HEK293 (cell line): ENCODE measurements at regions not wholly inside any gene's neighbourhood (a gene's known extent, or its start where the extent isn't known, plus 50 kb on each side); places are given as distances from the start of the nearest gene placed in this dataset.

Experiments
- BCL11A ChIP-seq: fragments of 450-650 bp; formaldehyde crosslinking; IDR thresholded peaks from 2 replicates; pipeline ENCODE4 v1.5.1; 2016; ENCODE audit warnings: low read depth, missing biosample characterization, missing genetic modification characterization
- FEZF1 ChIP-seq: fragments of 450-650 bp; formaldehyde crosslinking; IDR thresholded peaks from 2 replicates; pipeline ENCODE4 v1.5.1; 2016; ENCODE audit warnings: missing biosample characterization, missing genetic modification characterization
- GLIS1 ChIP-seq: fragments of 450-650 bp; formaldehyde crosslinking; IDR thresholded peaks from 2 replicates; pipeline ENCODE4 v1.5.1; 2016; ENCODE audit warnings: missing biosample characterization, missing genetic modification characterization
- HOXC10 ChIP-seq: sonication (generic); formaldehyde crosslinking; IDR thresholded peaks from 2 replicates; pipeline ENCODE4 v1.8.1; 2023; ENCODE audit warnings: mild to moderate bottlenecking, missing genetic modification reagents
- MZF1 ChIP-seq: fragments of 450-650 bp; formaldehyde crosslinking; IDR thresholded peaks from 2 replicates; pipeline ENCODE4 v1.5.1; 2017; ENCODE audit warnings: missing biosample characterization, missing genetic modification characterization, borderline replicate concordance
- OSR2 ChIP-seq: fragments of 450-650 bp; formaldehyde crosslinking; IDR thresholded peaks from 2 replicates; pipeline ENCODE4 v1.5.1; 2016; ENCODE audit warnings: missing biosample characterization, missing genetic modification characterization
- OVOL3 ChIP-seq: fragments of 450-650 bp; formaldehyde crosslinking; IDR thresholded peaks from 2 replicates; pipeline ENCODE4 v1.5.1; 2016; ENCODE audit warnings: missing biosample characterization, missing genetic modification characterization
- TRIM28 ChIP-seq: IDR thresholded peaks from 2 replicates; pipeline ENCODE4 v1.6.1; 2011; ENCODE audit warnings: low read length, control low read depth, borderline replicate concordance
- ZBTB17 ChIP-seq: fragments of 450-650 bp; formaldehyde crosslinking; IDR thresholded peaks from 2 replicates; pipeline ENCODE4 v1.5.1; 2016; ENCODE audit warnings: missing biosample characterization, missing genetic modification characterization
- ZFP41 ChIP-seq: fragments of 450-650 bp; formaldehyde crosslinking; IDR thresholded peaks from 2 replicates; pipeline ENCODE4 v1.5.1; 2016; ENCODE audit warnings: missing biosample characterization, missing genetic modification characterization, borderline replicate concordance
- ZNF121 ChIP-seq: fragments of 450-650 bp; formaldehyde crosslinking; IDR thresholded peaks from 2 replicates; pipeline ENCODE4 v1.5.1; 2016; ENCODE audit warnings: missing biosample characterization, missing genetic modification characterization
- ZNF140 ChIP-seq: fragments of 450-650 bp; formaldehyde crosslinking; IDR thresholded peaks from 2 replicates; pipeline ENCODE4 v1.5.1; 2016; ENCODE audit warnings: missing biosample characterization, missing genetic modification characterization
- ZNF324 ChIP-seq: fragments of 450-650 bp; formaldehyde crosslinking; IDR thresholded peaks from 2 replicates; pipeline ENCODE4 v1.5.1; 2016; ENCODE audit warnings: missing biosample characterization, missing genetic modification characterization
- ZNF350 ChIP-seq: fragments of 450-650 bp; formaldehyde crosslinking; IDR thresholded peaks from 2 replicates; pipeline ENCODE4 v1.5.0; 2017; ENCODE audit warnings: missing biosample characterization, mild to moderate bottlenecking, missing genetic modification characterization
- ZNF433 ChIP-seq: fragments of 450-650 bp; formaldehyde crosslinking; IDR thresholded peaks from 2 replicates; pipeline ENCODE4 v1.5.1; 2016; ENCODE audit warnings: missing biosample characterization, missing genetic modification characterization, low read depth
- ZNF530 ChIP-seq: fragments of 450-650 bp; formaldehyde crosslinking; IDR thresholded peaks from 2 replicates; pipeline ENCODE4 v1.5.1; 2016; ENCODE audit warnings: low read depth, missing biosample characterization, missing genetic modification characterization
- ZNF560 ChIP-seq: fragments of 450-650 bp; formaldehyde crosslinking; IDR thresholded peaks from 2 replicates; pipeline ENCODE4 v1.5.1; 2017; ENCODE audit warnings: missing biosample characterization, missing genetic modification characterization, borderline replicate concordance
- ZNF623 ChIP-seq: fragments of 450-650 bp; formaldehyde crosslinking; IDR thresholded peaks from 2 replicates; pipeline ENCODE4 v1.5.1; 2016; ENCODE audit warnings: missing biosample characterization, missing genetic modification characterization
- TF ChIP-seq, protein P1 (sequence below): fragments of 450-650 bp; formaldehyde crosslinking; conservative IDR thresholded peaks from 2 replicates; pipeline ENCODE4 v1.5.1; 2016; ENCODE audit warnings: low read depth, missing biosample characterization, missing genetic modification characterization
- TF ChIP-seq, protein P2 (sequence below): fragments of 450-650 bp; formaldehyde crosslinking; conservative IDR thresholded peaks from 2 replicates; pipeline ENCODE4 v1.5.1; 2016; ENCODE audit warnings: low read depth, missing biosample characterization, missing genetic modification characterization
- TF ChIP-seq, protein P3 (sequence below): fragments of 450-650 bp; formaldehyde crosslinking; IDR thresholded peaks from 2 replicates; pipeline ENCODE4 v1.5.1; 2016; ENCODE audit warnings: missing biosample characterization, missing genetic modification characterization
- TF ChIP-seq, protein P4 (sequence below): fragments of 450-650 bp; formaldehyde crosslinking; IDR thresholded peaks from 2 replicates; pipeline ENCODE4 v1.5.1; 2016; ENCODE audit warnings: missing biosample characterization, missing genetic modification characterization
- TF ChIP-seq, protein P5 (sequence below): fragments of 450-650 bp; formaldehyde crosslinking; IDR thresholded peaks from 2 replicates; pipeline ENCODE4 v1.5.1; 2016; ENCODE audit warnings: missing biosample characterization, missing genetic modification characterization
- TF ChIP-seq, protein P6 (sequence below): fragments of 450-650 bp; formaldehyde crosslinking; IDR thresholded peaks from 2 replicates; pipeline ENCODE4 v1.5.1; 2016; ENCODE audit warnings: missing biosample characterization, missing genetic modification characterization

DNA sequence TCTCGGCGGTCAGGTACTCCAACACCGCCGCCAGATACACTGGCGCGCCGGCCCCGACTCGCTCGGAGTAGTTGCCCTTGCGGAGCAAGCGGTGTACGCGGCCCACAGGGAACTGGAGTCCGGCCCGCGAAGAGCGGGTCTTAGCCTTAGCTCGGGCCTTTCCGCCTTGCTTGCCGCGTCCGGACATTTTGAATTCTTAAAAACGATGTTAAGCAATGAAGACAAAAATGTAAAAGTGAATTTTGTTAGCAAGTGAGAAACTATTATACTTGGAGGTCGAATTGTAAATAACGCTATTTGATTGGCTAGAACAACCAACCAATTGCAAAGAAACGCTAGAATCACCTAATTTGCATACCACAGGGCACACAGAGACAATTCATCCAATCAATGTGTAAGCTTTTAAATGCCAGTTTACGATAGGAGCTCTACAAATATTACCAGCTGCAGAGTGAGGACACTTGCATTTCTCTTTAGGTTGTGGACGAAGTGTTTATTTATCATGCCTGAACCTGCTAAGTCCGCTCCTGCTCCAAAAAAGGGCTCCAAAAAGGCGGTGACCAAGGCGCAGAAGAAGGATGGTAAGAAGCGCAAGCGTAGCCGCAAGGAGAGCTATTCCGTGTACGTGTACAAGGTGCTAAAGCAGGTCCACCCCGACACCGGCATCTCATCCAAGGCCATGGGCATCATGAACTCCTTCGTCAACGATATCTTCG lies 112.0 kb downstream of the HFE start (continued):
- TF ChIP-seq MZF1 (tag by site-specific recombination) (no peak), ZNF140 (no peak), ZNF324 (tag by site-specific recombination) (0 out of 2 replicates have a peak, but pooled peaks have one; percentile 8), ZNF350 (no peak), BCL11A (tag by site-specific recombination) (no peak), ZNF530 (tag by site-specific recombination) (no peak), FEZF1 (no peak), OVOL3 (tag by site-specific recombination) (no peak), ZNF433 (no peak), ZBTB17 (tag by site-specific recombination) (peak; percentile 92), ZNF623 (no peak), ZFP41 (tag by site-specific recombination) (no peak), OSR2 (no peak), GLIS1 (tag by site-specific recombination) (no peak), TRIM28 (no peak), ZNF121 (no peak), ZNF560 (no peak), HOXC10 (CRISPR knock-in tag) (no peak)
- TF ChIP-seq, protein P1, sequence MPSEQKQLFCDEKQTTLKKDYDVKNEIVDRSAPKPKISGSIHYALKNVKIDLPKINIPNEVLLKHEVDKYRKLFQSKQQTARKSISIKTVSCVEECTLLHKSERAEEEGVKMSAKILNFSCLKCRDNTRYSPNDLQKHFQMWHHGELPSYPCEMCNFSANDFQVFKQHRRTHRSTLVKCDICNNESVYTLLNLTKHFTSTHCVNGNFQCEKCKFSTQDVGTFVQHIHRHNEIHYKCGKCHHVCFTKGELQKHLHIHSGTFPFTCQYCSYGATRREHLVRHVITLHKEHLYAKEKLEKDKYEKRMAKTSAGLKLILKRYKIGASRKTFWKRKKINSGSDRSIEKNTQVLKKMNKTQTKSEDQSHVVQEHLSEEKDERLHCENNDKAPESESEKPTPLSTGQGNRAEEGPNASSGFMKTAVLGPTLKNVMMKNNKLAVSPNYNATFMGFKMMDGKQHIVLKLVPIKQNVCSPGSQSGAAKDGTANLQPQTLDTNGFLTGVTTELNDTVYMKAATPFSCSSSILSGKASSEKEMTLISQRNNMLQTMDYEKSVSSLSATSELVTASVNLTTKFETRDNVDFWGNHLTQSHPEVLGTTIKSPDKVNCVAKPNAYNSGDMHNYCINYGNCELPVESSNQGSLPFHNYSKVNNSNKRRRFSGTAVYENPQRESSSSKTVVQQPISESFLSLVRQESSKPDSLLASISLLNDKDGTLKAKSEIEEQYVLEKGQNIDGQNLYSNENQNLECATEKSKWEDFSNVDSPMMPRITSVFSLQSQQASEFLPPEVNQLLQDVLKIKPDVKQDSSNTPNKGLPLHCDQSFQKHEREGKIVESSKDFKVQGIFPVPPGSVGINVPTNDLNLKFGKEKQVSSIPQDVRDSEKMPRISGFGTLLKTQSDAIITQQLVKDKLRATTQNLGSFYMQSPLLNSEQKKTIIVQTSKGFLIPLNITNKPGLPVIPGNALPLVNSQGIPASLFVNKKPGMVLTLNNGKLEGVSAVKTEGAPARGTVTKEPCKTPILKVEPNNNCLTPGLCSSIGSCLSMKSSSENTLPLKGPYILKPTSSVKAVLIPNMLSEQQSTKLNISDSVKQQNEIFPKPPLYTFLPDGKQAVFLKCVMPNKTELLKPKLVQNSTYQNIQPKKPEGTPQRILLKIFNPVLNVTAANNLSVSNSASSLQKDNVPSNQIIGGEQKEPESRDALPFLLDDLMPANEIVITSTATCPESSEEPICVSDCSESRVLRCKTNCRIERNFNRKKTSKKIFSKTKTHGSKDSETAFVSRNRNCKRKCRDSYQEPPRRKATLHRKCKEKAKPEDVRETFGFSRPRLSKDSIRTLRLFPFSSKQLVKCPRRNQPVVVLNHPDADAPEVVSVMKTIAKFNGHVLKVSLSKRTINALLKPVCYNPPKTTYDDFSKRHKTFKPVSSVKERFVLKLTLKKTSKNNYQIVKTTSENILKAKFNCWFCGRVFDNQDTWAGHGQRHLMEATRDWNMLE (tag by site-specific recombination) = no peak
- TF ChIP-seq, protein P2, sequence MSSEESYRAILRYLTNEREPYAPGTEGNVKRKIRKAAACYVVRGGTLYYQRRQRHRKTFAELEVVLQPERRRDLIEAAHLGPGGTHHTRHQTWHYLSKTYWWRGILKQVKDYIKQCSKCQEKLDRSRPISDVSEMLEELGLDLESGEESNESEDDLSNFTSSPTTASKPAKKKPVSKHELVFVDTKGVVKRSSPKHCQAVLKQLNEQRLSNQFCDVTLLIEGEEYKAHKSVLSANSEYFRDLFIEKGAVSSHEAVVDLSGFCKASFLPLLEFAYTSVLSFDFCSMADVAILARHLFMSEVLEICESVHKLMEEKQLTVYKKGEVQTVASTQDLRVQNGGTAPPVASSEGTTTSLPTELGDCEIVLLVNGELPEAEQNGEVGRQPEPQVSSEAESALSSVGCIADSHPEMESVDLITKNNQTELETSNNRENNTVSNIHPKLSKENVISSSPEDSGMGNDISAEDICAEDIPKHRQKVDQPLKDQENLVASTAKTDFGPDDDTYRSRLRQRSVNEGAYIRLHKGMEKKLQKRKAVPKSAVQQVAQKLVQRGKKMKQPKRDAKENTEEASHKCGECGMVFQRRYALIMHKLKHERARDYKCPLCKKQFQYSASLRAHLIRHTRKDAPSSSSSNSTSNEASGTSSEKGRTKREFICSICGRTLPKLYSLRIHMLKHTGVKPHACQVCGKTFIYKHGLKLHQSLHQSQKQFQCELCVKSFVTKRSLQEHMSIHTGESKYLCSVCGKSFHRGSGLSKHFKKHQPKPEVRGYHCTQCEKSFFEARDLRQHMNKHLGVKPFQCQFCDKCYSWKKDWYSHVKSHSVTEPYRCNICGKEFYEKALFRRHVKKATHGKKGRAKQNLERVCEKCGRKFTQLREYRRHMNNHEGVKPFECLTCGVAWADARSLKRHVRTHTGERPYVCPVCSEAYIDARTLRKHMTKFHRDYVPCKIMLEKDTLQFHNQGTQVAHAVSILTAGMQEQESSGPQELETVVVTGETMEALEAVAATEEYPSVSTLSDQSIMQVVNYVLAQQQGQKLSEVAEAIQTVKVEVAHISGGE = no peak
- TF ChIP-seq, protein P3, sequence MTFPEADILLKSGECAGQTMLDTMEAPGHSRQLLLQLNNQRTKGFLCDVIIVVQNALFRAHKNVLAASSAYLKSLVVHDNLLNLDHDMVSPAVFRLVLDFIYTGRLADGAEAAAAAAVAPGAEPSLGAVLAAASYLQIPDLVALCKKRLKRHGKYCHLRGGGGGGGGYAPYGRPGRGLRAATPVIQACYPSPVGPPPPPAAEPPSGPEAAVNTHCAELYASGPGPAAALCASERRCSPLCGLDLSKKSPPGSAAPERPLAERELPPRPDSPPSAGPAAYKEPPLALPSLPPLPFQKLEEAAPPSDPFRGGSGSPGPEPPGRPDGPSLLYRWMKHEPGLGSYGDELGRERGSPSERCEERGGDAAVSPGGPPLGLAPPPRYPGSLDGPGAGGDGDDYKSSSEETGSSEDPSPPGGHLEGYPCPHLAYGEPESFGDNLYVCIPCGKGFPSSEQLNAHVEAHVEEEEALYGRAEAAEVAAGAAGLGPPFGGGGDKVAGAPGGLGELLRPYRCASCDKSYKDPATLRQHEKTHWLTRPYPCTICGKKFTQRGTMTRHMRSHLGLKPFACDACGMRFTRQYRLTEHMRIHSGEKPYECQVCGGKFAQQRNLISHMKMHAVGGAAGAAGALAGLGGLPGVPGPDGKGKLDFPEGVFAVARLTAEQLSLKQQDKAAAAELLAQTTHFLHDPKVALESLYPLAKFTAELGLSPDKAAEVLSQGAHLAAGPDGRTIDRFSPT (tag by site-specific recombination) = peak; percentile 22; the same call in 1 of the 2 replicates
- TF ChIP-seq, protein P4, sequence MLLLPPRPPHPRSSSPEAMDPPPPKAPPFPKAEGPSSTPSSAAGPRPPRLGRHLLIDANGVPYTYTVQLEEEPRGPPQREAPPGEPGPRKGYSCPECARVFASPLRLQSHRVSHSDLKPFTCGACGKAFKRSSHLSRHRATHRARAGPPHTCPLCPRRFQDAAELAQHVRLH (tag by site-specific recombination) = no peak
- TF ChIP-seq, protein P5, sequence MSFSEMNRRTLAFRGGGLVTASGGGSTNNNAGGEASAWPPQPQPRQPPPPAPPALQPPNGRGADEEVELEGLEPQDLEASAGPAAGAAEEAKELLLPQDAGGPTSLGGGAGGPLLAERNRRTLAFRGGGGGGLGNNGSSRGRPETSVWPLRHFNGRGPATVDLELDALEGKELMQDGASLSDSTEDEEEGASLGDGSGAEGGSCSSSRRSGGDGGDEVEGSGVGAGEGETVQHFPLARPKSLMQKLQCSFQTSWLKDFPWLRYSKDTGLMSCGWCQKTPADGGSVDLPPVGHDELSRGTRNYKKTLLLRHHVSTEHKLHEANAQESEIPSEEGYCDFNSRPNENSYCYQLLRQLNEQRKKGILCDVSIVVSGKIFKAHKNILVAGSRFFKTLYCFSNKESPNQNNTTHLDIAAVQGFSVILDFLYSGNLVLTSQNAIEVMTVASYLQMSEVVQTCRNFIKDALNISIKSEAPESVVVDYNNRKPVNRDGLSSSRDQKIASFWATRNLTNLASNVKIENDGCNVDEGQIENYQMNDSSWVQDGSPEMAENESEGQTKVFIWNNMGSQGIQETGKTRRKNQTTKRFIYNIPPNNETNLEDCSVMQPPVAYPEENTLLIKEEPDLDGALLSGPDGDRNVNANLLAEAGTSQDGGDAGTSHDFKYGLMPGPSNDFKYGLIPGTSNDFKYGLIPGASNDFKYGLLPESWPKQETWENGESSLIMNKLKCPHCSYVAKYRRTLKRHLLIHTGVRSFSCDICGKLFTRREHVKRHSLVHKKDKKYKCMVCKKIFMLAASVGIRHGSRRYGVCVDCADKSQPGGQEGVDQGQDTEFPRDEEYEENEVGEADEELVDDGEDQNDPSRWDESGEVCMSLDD = no peak
- TF ChIP-seq, protein P6, sequence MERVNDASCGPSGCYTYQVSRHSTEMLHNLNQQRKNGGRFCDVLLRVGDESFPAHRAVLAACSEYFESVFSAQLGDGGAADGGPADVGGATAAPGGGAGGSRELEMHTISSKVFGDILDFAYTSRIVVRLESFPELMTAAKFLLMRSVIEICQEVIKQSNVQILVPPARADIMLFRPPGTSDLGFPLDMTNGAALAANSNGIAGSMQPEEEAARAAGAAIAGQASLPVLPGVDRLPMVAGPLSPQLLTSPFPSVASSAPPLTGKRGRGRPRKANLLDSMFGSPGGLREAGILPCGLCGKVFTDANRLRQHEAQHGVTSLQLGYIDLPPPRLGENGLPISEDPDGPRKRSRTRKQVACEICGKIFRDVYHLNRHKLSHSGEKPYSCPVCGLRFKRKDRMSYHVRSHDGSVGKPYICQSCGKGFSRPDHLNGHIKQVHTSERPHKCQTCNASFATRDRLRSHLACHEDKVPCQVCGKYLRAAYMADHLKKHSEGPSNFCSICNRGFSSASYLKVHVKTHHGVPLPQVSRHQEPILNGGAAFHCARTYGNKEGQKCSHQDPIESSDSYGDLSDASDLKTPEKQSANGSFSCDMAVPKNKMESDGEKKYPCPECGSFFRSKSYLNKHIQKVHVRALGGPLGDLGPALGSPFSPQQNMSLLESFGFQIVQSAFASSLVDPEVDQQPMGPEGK (tag by site-specific recombination) = no peak
